ENCODE measurements at regions not wholly inside any gene's neighbourhood (a gene's known extent, or its start where the extent isn't known, plus 50 kb on each side); places are given as distances from the start of the nearest gene placed in this dataset.
"Not testable (repeated sequence)": the region's sequence is repeated elsewhere in the genome, so short reads cannot be mapped to it uniquely, and the experiment has no call there.

GRCh38 chr9:65442116-65442515 lies 157.1 kb upstream of the FOXD4L5 start:
- not testable (repeated sequence) for TF ChIP-seq CTCF (conservative IDR thresholded peaks at IDR 0.05; ENCODE audit: low read depth, low read length); EZH2 (IDR thresholded peaks at IDR 0.05; ENCODE audit: borderline replicate concordance, low read depth, low read length, poor library complexity, severe bottlenecking)

All from A673 (cell line).